Mucosa of descending colon (tissue), 3 donors: ENCODE measurements at regions not wholly inside any gene's neighbourhood (a gene's known extent, or its start where the extent isn't known, plus 50 kb on each side); places are given as distances from the start of the nearest gene placed in this dataset.

ENCODE experiments used
- ATAC-seq: fragments of 200-7000 bp; cut with Tn5 transposase; one replicate; pipeline ENCODE4 v1.9.1; 2020; ENCODE audit warnings: mild to moderate bottlenecking, moderate library complexity
- DNase-seq, 3 donors: peaks; one replicate each; pipeline ENCODE4 v3.0.0-alpha.2; 2020
- H3K36me3 ChIP-seq: fragments of 200-600 bp; one replicate; pipeline ENCODE4 v1.8.0; 2021; ENCODE audit warnings: low read depth, mild to moderate bottlenecking
- H3K4me1 ChIP-seq: fragments of 200-600 bp; one replicate; pipeline ENCODE4 v1.8.0; 2021; ENCODE audit warnings: low read depth, mild to moderate bottlenecking
- H3K4me3 ChIP-seq: fragments of 200-600 bp; one replicate; pipeline ENCODE4 v1.8.0; 2021; ENCODE audit warnings: mild to moderate bottlenecking
- H3K9me3 ChIP-seq: fragments of 200-600 bp; one replicate; pipeline ENCODE4 v1.8.0; 2021; ENCODE audit warnings: mild to moderate bottlenecking
- CTCF ChIP-seq: fragments of 200-600 bp; IDR thresholded peaks from one replicate; pipeline ENCODE4 v1.8.0; 2022; ENCODE audit warnings: antibody characterized with exemption, mild to moderate bottlenecking
- intact Hi-C, 2 donors: fragments of 100-400 bp; cut with DNase I in 1 of 2; cut with micrococcal nuclease in 1 of 2; formaldehyde crosslinking; loops; one replicate each; pipeline versions ENCODE4 v1.11.0 to v1.11.1; 2022; cut with DNase I, micrococcal nuclease
- donor health status: DM: no; HTN: no; CAD: no; lungs with moderate emphysema.
- donor health status: DM: no; HTN: no; CAD: no.
- donor health status: DM: no; HTN: yes; CAD: no.

- H3K9me3 ChIP-seq: no peaks in the 10 kb centered on the region
- intact Hi-C loops: loop anchor here in 1 of 2 donors (10.0 kb wide), 1 partner anchor 131 kb away; no protein-coding TSS in a partner anchor
- peaks cover 20% of the 10 kb centered on the region for H3K4me1 ChIP-seq
- no peak for TF ChIP-seq CTCF
- H3K36me3 ChIP-seq: no peaks in the 10 kb centered on the region
- DNase-seq (no peak), ATAC-seq (no peak)
- H3K4me3 ChIP-seq: no peak overlapping the region
Measured at GRCh38 chr9:18074041-18074440, 399.9 kb upstream of the ADAMTSL1 start.

GRCh38 chr9:18075253-18075952 is 398.6 kb upstream of the ADAMTSL1 start:
- Histone ChIP-seq H3K36me3 (no peaks in the 10 kb centered on the region), H3K9me3 (no peaks in the 10 kb centered on the region), H3K4me3 (no peak overlapping the region), H3K4me1 (peaks cover 20% of the 10 kb centered on the region)
- TF ChIP-seq CTCF: no peak
- intact Hi-C loops: loop anchor here in 1 of 2 donors (10.0 kb wide), 1 partner anchor 129 kb away; no protein-coding TSS in a partner anchor
- DNase-seq (peak; percentile 61 to 82 (median 62)), ATAC-seq (peak; percentile 80)

GRCh38 chr9:18077941-18078678 is 395.8 kb upstream of the ADAMTSL1 start:
- DNase-seq: no peak
- no peak for TF ChIP-seq CTCF
- ATAC-seq: peak; percentile 54
- intact Hi-C loops: loop anchor here in 1 of 2 donors (10.0 kb wide), 1 partner anchor 127 kb away; no protein-coding TSS in a partner anchor
- peaks cover 20% of the 10 kb centered on the region for H3K4me1 ChIP-seq
- no peak overlapping the region for H3K4me3 ChIP-seq
- H3K36me3 ChIP-seq: no peaks in the 10 kb centered on the region
- no peaks in the 10 kb centered on the region for H3K9me3 ChIP-seq

GRCh38 chr9:18092138-18092537 is 381.8 kb upstream of the ADAMTSL1 start:
- no peak for DNase-seq
- no peaks in the 10 kb centered on the region for H3K9me3 ChIP-seq
- intact Hi-C loops: no loop called here

GRCh38 chr9:18106006-18106560 is 367.9 kb upstream of the ADAMTSL1 start:
- DNase-seq (no peak), ATAC-seq (no peak)
- no peaks in the 10 kb centered on the region for H3K9me3 ChIP-seq
- H3K4me1 ChIP-seq: no peaks in the 10 kb centered on the region
- H3K4me3 ChIP-seq: no peak overlapping the region
- no peaks in the 10 kb centered on the region for H3K36me3 ChIP-seq
- intact Hi-C loops: no loop called here
- no peak for TF ChIP-seq CTCF

More at GRCh38 chr9:18092138-18092537, 381.8 kb upstream of the ADAMTSL1 start:
- H3K36me3 ChIP-seq: no peaks in the 10 kb centered on the region
- no peak overlapping the region for H3K4me3 ChIP-seq
- ATAC-seq: peak; percentile 60
- H3K4me1 ChIP-seq: peaks cover 3% of the 10 kb centered on the region
- no peak for TF ChIP-seq CTCF
